HG02642 (cell line): ENCODE measurements at regions not wholly inside any gene's neighbourhood (a gene's known extent, or its start where the extent isn't known, plus 50 kb on each side); places are given as distances from the start of the nearest gene placed in this dataset.
A peak's percentile ranks its signal among the peaks of the same experiment; 100 is the strongest.
"Not testable (repeated sequence)": the region's sequence is repeated elsewhere in the genome, so short reads cannot be mapped to it uniquely, and the experiment has no call there.

ENCODE experiments used
- ATAC-seq: cut with Tn5 transposase; IDR thresholded peaks from one replicate; pipeline ENCODE4 v1.9.1; 2021; ENCODE audit warnings: mild to moderate bottlenecking; ENCODE audit not compliant: unreplicated experiment, poor library complexity

- no peak for ATAC-seq
Measured at GRCh38 chr6:84582997-84583396, 181.4 kb downstream of the TBX18 start.

GRCh38 chr6:84581494-84582259 is 182.7 kb downstream of the TBX18 start:
- ATAC-seq, result no peak

- no peak for ATAC-seq
Measured at GRCh38 chr6:84579404-84579803, 185.0 kb downstream of the TBX18 start.

- no peak for ATAC-seq
Measured at GRCh38 chr6:84576029-84576428, 188.4 kb downstream of the TBX18 start.

GRCh38 chr6:84575264-84575663 is 189.1 kb downstream of the TBX18 start:
- ATAC-seq, result peak; percentile 92

GRCh38 chr6:84569882-84570281 is 194.5 kb downstream of the TBX18 start:
- no peak for ATAC-seq

- no peak for ATAC-seq
Measured at GRCh38 chr6:84568971-84569370, 195.4 kb downstream of the TBX18 start.

GRCh38 chr6:84565718-84566117 is 198.7 kb downstream of the TBX18 start:
- not testable (repeated sequence) for ATAC-seq

- ATAC-seq, result no peak
Measured at GRCh38 chr6:84560436-84561390, 203.7 kb downstream of the TBX18 start.

- no peak for ATAC-seq
Measured at GRCh38 chr6:84556541-84557335, 207.7 kb downstream of the TBX18 start.

GRCh38 chr6:84554706-84555105 is 209.7 kb downstream of the TBX18 start:
- no peak for ATAC-seq

- no peak for ATAC-seq
Measured at GRCh38 chr6:84554074-84554473, 210.3 kb downstream of the TBX18 start.

GRCh38 chr6:84553527-84553926 is 210.9 kb downstream of the TBX18 start:
- ATAC-seq, result no peak

- ATAC-seq, result no peak
Measured at GRCh38 chr6:84551797-84552196, 212.6 kb downstream of the TBX18 start.

- ATAC-seq, result no peak
Measured at GRCh38 chr6:84549917-84550316, 214.5 kb downstream of the TBX18 start.

- no peak for ATAC-seq
Measured at GRCh38 chr6:84547341-84547801, 217.0 kb downstream of the TBX18 start.

- ATAC-seq, result no peak
Measured at GRCh38 chr6:84546427-84546914, 217.9 kb downstream of the TBX18 start.

- no peak for ATAC-seq
Measured at GRCh38 chr6:84539122-84539856, 225.1 kb downstream of the TBX18 start.

GRCh38 chr6:84536885-84537638 is 227.3 kb downstream of the TBX18 start:
- ATAC-seq, result no peak
